ENCODE measurements at regions not wholly inside any gene's neighbourhood (a gene's known extent, or its start where the extent isn't known, plus 50 kb on each side); places are given as distances from the start of the nearest gene placed in this dataset.

- H3K27ac ChIP-seq (ENCODE audit: low read length) = no peak overlapping the region
Observed at GRCh38 chr13:103222683-103223082, 156.5 kb upstream of the SLC10A2 start.

GRCh38 chr13:103218253-103218652 is 152.0 kb upstream of the SLC10A2 start:
- no peaks in the 10 kb centered on the region for H3K27me3 ChIP-seq (ENCODE audit: low read depth, low read length)
- no peak overlapping the region for H3K27ac ChIP-seq (ENCODE audit: low read length)
- H3K4me3 ChIP-seq (ENCODE audit: low read depth in 1 of 2, low read length in 2 of 2) = no peak overlapping the region
- no peaks in the 10 kb centered on the region for H3K36me3 ChIP-seq (ENCODE audit: control insufficient read depth in 1 of 2, insufficient read depth in 2 of 2, low read length in 2 of 2)
- no peaks in the 10 kb centered on the region for H3K9me3 ChIP-seq (ENCODE audit: control insufficient read depth in 1 of 2, low read length in 2 of 2)
- no peaks in the 10 kb centered on the region for H3K4me1 ChIP-seq (ENCODE audit: control insufficient read depth in 1 of 2, insufficient read depth in 2 of 2, low read length in 2 of 2)

More at GRCh38 chr13:103222683-103223082, 156.5 kb upstream of the SLC10A2 start:
- Histone ChIP-seq H3K36me3 (ENCODE audit: control insufficient read depth in 1 of 2, insufficient read depth in 2 of 2, low read length in 2 of 2) (no peaks in the 10 kb centered on the region), H3K4me3 (ENCODE audit: low read depth in 1 of 2, low read length in 2 of 2) (no peak overlapping the region), H3K27me3 (ENCODE audit: low read depth, low read length) (no peaks in the 10 kb centered on the region), H3K9me3 (ENCODE audit: control insufficient read depth in 1 of 2, low read length in 2 of 2) (no peaks in the 10 kb centered on the region), H3K4me1 (ENCODE audit: control insufficient read depth in 1 of 2, insufficient read depth in 2 of 2, low read length in 2 of 2) (no peaks in the 10 kb centered on the region)

DNA sequence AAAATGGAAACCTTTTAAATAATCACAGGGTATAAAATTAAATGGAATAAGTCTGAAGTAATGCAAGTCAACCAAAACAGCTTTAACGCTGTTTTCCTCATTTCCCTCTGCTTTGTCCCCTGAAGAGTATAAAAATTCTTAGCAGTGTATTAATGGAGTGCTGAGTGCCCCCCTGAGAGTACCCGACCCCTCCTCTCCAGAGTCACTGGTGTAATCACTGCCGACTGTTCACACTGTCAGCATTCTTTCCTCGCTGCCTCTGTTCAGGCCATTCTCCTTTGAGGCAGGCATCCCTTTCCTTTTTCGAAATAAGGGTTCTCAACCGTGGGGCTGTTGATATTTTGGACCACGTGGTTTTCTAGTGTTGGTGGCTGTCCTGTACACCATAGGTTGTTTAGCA is 146.9 kb upstream of the SLC10A2 start:
- Histone ChIP-seq H3K36me3 (ENCODE audit: control insufficient read depth in 1 of 2, insufficient read depth in 2 of 2, low read length in 2 of 2) (no peaks in the 10 kb centered on the region), H3K27me3 (ENCODE audit: low read depth, low read length) (no peaks in the 10 kb centered on the region), H3K4me1 (ENCODE audit: control insufficient read depth in 1 of 2, insufficient read depth in 2 of 2, low read length in 2 of 2) (no peaks in the 10 kb centered on the region), H3K9me3 (ENCODE audit: control insufficient read depth in 1 of 2, low read length in 2 of 2) (no peaks in the 10 kb centered on the region), H3K27ac (ENCODE audit: low read length) (no peak overlapping the region), H3K4me3 (ENCODE audit: low read depth in 1 of 2, low read length in 2 of 2) (no peak overlapping the region)

GRCh38 chr13:103210348-103210747 is 144.1 kb upstream of the SLC10A2 start:
- no peaks in the 10 kb centered on the region for H3K9me3 ChIP-seq (ENCODE audit: control insufficient read depth in 1 of 2, low read length in 2 of 2)
- H3K27ac ChIP-seq (ENCODE audit: low read length) = no peak overlapping the region
- H3K36me3 ChIP-seq (ENCODE audit: control insufficient read depth in 1 of 2, insufficient read depth in 2 of 2, low read length in 2 of 2) = no peaks in the 10 kb centered on the region
- H3K4me3 ChIP-seq (ENCODE audit: low read depth in 1 of 2, low read length in 2 of 2) = no peak overlapping the region
- no peaks in the 10 kb centered on the region for H3K27me3 ChIP-seq (ENCODE audit: low read depth, low read length)
- H3K4me1 ChIP-seq (ENCODE audit: control insufficient read depth in 1 of 2, insufficient read depth in 2 of 2, low read length in 2 of 2) = no peaks in the 10 kb centered on the region

- H3K36me3 ChIP-seq (ENCODE audit: control insufficient read depth in 1 of 2, insufficient read depth in 2 of 2, low read length in 2 of 2) = no peaks in the 10 kb centered on the region
- H3K4me1 ChIP-seq (ENCODE audit: control insufficient read depth in 1 of 2, insufficient read depth in 2 of 2, low read length in 2 of 2) = no peaks in the 10 kb centered on the region
- H3K27me3 ChIP-seq (ENCODE audit: low read depth, low read length) = no peaks in the 10 kb centered on the region
- H3K4me3 ChIP-seq (ENCODE audit: low read depth in 1 of 2, low read length in 2 of 2) = no peak overlapping the region
- no peaks in the 10 kb centered on the region for H3K9me3 ChIP-seq (ENCODE audit: control insufficient read depth in 1 of 2, low read length in 2 of 2)
- no peak overlapping the region for H3K27ac ChIP-seq (ENCODE audit: low read length)
Observed at GRCh38 chr13:103203735-103204330, 137.6 kb upstream of the SLC10A2 start.

GRCh38 chr13:103200118-103200885 is 134.1 kb upstream of the SLC10A2 start:
- Histone ChIP-seq H3K36me3 (ENCODE audit: control insufficient read depth in 1 of 2, insufficient read depth in 2 of 2, low read length in 2 of 2) (no peaks in the 10 kb centered on the region), H3K9me3 (ENCODE audit: control insufficient read depth in 1 of 2, low read length in 2 of 2) (no peaks in the 10 kb centered on the region), H3K27me3 (ENCODE audit: low read depth, low read length) (no peaks in the 10 kb centered on the region), H3K4me1 (ENCODE audit: control insufficient read depth in 1 of 2, insufficient read depth in 2 of 2, low read length in 2 of 2) (no peaks in the 10 kb centered on the region), H3K4me3 (ENCODE audit: low read depth in 1 of 2, low read length in 2 of 2) (no peak overlapping the region), H3K27ac (ENCODE audit: low read length) (no peak overlapping the region)

- no peaks in the 10 kb centered on the region for H3K4me1 ChIP-seq (ENCODE audit: control insufficient read depth in 1 of 2, insufficient read depth in 2 of 2, low read length in 2 of 2)
Observed at GRCh38 chr13:103199380-103200088, 133.3 kb upstream of the SLC10A2 start.

GRCh38 chr13:103196356-103196755 is 130.1 kb upstream of the SLC10A2 start:
- H3K36me3 ChIP-seq (ENCODE audit: control insufficient read depth in 1 of 2, insufficient read depth in 2 of 2, low read length in 2 of 2) = no peaks in the 10 kb centered on the region
- H3K9me3 ChIP-seq (ENCODE audit: control insufficient read depth in 1 of 2, low read length in 2 of 2) = no peaks in the 10 kb centered on the region
- no peak overlapping the region for H3K27ac ChIP-seq (ENCODE audit: low read length)
- no peaks in the 10 kb centered on the region for H3K4me1 ChIP-seq (ENCODE audit: control insufficient read depth in 1 of 2, insufficient read depth in 2 of 2, low read length in 2 of 2)
- no peak overlapping the region for H3K4me3 ChIP-seq (ENCODE audit: low read depth in 1 of 2, low read length in 2 of 2)
- no peaks in the 10 kb centered on the region for H3K27me3 ChIP-seq (ENCODE audit: low read depth, low read length)

More at GRCh38 chr13:103199380-103200088, 133.3 kb upstream of the SLC10A2 start:
- Histone ChIP-seq H3K27ac (ENCODE audit: low read length) (no peak overlapping the region), H3K9me3 (ENCODE audit: control insufficient read depth in 1 of 2, low read length in 2 of 2) (no peaks in the 10 kb centered on the region), H3K36me3 (ENCODE audit: control insufficient read depth in 1 of 2, insufficient read depth in 2 of 2, low read length in 2 of 2) (no peaks in the 10 kb centered on the region), H3K4me3 (ENCODE audit: low read depth in 1 of 2, low read length in 2 of 2) (no peak overlapping the region), H3K27me3 (ENCODE audit: low read depth, low read length) (no peaks in the 10 kb centered on the region)

DNA sequence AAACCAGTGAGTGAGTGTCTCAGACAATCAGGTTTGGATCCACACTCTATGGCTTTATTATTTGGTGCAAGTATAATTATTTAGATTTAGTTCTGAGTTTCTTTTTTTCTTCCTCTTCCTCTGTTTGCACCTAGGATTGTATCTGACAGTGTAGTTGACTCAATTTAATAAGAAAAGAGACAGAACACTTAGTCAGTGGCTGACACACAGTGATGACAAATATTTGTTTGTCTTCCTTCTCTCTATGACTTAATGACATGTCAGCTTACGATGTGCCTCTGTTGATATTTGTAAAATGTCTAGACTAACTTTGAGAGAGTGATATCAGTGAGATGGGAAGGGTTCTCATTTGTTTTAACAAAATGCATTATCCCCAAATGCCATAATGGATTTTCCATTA is 129.5 kb upstream of the SLC10A2 start:
- Histone ChIP-seq H3K36me3 (ENCODE audit: control insufficient read depth in 1 of 2, insufficient read depth in 2 of 2, low read length in 2 of 2) (no peaks in the 10 kb centered on the region), H3K9me3 (ENCODE audit: control insufficient read depth in 1 of 2, low read length in 2 of 2) (no peaks in the 10 kb centered on the region), H3K4me1 (ENCODE audit: control insufficient read depth in 1 of 2, insufficient read depth in 2 of 2, low read length in 2 of 2) (no peaks in the 10 kb centered on the region), H3K27ac (ENCODE audit: low read length) (no peak overlapping the region), H3K4me3 (ENCODE audit: low read depth in 1 of 2, low read length in 2 of 2) (no peak overlapping the region), H3K27me3 (ENCODE audit: low read depth, low read length) (no peaks in the 10 kb centered on the region)

GRCh38 chr13:103194871-103195270 is 128.7 kb upstream of the SLC10A2 start:
- Histone ChIP-seq H3K4me3 (ENCODE audit: low read depth in 1 of 2, low read length in 2 of 2) (no peak overlapping the region), H3K36me3 (ENCODE audit: control insufficient read depth in 1 of 2, insufficient read depth in 2 of 2, low read length in 2 of 2) (no peaks in the 10 kb centered on the region), H3K4me1 (ENCODE audit: control insufficient read depth in 1 of 2, insufficient read depth in 2 of 2, low read length in 2 of 2) (no peaks in the 10 kb centered on the region), H3K9me3 (ENCODE audit: control insufficient read depth in 1 of 2, low read length in 2 of 2) (no peaks in the 10 kb centered on the region), H3K27me3 (ENCODE audit: low read depth, low read length) (no peaks in the 10 kb centered on the region), H3K27ac (ENCODE audit: low read length) (no peak overlapping the region)

GRCh38 chr13:103192511-103193135 is 126.4 kb upstream of the SLC10A2 start:
- Histone ChIP-seq H3K36me3 (ENCODE audit: control insufficient read depth in 1 of 2, insufficient read depth in 2 of 2, low read length in 2 of 2) (no peaks in the 10 kb centered on the region), H3K4me1 (ENCODE audit: control insufficient read depth in 1 of 2, insufficient read depth in 2 of 2, low read length in 2 of 2) (no peaks in the 10 kb centered on the region), H3K4me3 (ENCODE audit: low read depth in 1 of 2, low read length in 2 of 2) (no peak overlapping the region), H3K9me3 (ENCODE audit: control insufficient read depth in 1 of 2, low read length in 2 of 2) (no peaks in the 10 kb centered on the region), H3K27ac (ENCODE audit: low read length) (no peak overlapping the region), H3K27me3 (ENCODE audit: low read depth, low read length) (no peaks in the 10 kb centered on the region)
